SK-N-MC (cell line): ENCODE measurements at regions not wholly inside any gene's neighbourhood (a gene's known extent, or its start where the extent isn't known, plus 50 kb on each side); places are given as distances from the start of the nearest gene placed in this dataset.

ENCODE experiments used
- EZH2 ChIP-seq: fragments of 200-600 bp; sonication (generic); IDR thresholded peaks from one replicate; pipeline ENCODE4 v1.6.1; 2017; ENCODE audit warnings: antibody characterized with exemption
- FOXP2 ChIP-seq: optimal IDR thresholded peaks from 2 replicates; pipeline ENCODE3; 2011; ENCODE audit warnings: mild to moderate bottlenecking, moderate library complexity; ENCODE audit not compliant: insufficient read depth; ENCODE audit errors: extremely low read length, control extremely low read depth
- POLR2AphosphoS5 ChIP-seq: IDR thresholded peaks from 2 replicates; pipeline ENCODE4 v1.6.1; 2012; ENCODE audit warnings: mild to moderate bottlenecking, low read depth, low read length, borderline replicate concordance

- TF ChIP-seq EZH2: no peak
- no peak for TF ChIP-seq POLR2AphosphoS5
- no peak for TF ChIP-seq FOXP2
Measured at GRCh38 chr5:92665506-92665905, 915.5 kb downstream of the NR2F1-AS1 start.
